ENCODE measurements at regions not wholly inside any gene's neighbourhood (a gene's known extent, or its start where the extent isn't known, plus 50 kb on each side); places are given as distances from the start of the nearest gene placed in this dataset.

DNA sequence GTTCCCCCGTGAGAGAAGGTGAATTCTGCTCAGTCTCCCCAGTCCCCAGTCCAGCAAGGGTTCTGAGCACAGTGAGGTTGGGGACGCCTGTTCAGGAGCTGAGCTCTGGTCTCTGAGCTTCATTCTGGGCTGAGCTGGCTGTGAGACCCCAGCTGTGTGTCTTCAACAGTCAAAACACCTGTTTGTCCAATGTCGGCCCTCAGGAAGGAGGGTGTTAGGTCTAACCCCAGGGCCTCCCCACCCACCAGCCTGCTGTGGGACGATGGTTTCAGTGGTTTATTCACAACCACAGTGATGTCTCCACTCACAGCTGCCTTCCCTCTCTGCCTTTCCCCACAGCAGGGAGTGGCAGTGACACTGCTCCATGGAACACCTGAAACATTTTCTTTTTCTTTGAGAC, 1282.9 kb downstream of the TBC1D22A start:
- DNase-seq = no peak

DNA sequence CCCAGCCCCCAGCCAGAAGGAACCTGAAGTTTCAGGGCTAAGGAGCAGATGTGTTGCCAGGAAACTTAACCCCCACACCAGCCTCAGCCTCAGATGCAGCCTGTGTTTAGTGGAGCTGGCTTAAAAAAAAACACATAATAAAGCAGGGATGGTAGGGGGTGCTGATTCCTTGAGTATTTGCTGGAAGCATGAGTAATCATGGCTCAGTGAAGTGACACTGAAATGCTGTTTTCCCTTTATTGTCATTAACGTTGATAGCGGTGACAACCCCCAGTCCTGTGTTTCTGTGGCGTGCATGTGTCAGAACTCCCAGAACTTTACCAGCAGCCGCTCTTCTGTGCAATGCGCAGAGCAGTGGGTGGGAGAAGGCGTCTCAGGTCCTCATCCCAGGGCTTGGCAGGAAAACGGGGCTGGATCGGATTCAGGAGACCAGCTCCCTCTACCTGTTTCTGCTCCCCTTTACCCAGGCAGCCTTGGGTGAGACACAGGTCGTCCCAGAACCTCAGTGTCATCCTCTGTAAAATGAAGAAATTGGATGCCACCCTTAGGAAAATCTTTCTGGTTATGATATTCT, 1282.1 kb downstream of the TBC1D22A start:
- no peak for DNase-seq

DNA sequence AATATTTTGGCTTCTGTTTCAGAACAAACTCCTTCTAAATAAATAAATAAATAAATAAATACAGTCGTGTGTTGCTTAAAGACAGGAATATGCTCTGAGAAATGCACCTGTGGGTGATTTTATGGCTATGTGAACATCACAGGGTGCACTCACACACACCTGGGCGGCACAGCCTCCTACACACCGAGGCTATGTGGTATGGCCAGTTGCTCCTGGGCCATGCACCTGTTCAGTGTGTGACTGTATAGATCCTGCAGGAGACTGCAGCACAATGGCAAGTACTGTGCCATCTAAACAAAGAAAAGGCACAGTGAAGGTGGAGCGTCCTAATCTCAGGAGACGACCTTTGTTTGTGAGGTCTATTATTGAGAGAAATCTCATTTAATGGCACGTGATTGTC, 1281.1 kb downstream of the TBC1D22A start:
- DNase-seq = no peak

DNA sequence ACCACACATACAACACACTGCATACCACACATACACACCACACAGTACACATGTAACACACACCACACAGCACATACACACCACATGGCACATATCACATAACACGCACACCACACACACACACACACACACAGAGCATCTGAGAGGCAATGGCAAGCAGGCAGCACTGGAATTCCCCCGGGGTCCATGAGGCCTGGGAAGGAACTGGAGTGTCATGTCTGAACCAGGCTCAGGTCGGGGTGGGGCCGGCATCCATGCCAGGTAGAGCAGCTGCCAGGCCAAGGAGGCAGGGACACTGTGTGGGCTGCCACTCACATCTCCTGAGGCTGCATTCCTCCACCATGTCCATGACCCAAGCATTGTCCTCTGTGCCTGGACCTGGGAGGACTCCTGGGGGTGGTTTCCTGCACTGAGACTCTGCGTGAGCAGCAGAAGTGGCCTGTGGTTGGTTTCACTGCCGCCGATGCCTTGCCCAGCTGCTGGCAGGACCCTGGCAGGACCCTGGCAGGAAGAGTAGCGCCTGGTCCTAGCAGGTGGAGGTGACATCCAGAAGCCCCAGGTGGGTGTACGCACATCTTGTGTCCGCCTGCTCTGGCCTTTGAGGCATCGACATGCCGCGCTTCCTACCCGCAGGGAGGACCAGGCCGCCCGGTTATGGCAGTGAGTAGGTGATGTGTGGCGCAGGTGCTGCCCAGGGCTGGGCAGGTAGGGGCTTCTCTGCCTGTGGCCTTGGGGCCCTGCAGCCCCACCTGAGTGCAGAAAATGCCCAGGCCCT, 1280.4 kb downstream of the TBC1D22A start:
- DNase-seq = no peak

DNA sequence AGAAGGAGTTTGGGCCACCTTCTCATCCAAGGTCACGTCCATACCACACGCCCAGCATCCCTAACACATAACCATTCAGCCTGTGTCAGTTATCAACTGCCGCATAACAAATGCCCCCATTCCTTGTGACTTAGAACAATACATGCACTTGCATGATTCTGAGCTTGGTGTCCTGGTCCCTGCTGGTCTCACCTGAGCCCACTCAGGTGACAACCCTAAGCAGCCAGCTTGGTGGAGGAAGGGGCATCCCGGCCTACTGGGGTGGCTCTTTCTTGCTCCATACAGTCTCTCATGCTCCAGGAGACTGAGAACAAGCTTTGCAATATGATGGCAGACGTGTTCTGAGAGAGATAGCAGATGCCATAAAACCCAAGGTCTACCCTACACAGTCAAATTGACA, 1276.9 kb downstream of the TBC1D22A start:
- DNase-seq = no peak

DNA sequence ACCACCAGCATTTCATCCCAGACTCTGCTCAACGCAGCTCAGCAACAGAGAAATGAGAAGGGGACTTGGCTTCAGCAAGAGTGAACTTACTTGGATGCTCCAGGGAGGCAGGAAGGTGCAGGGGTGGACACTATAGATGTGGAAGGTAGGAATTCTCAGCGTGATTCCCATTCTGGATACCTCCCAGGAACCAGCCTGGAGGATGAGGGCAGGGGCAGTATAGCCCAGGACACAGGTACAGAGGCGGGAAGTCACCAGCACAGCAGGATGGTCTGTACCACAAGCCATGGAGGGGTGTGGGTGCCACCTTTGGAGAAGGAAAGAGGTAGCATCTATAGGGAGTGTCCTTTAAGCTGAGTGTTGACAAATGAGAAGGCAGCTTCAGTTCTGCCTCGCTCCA, 1275.2 kb downstream of the TBC1D22A start:
- DNase-seq = no peak

DNA sequence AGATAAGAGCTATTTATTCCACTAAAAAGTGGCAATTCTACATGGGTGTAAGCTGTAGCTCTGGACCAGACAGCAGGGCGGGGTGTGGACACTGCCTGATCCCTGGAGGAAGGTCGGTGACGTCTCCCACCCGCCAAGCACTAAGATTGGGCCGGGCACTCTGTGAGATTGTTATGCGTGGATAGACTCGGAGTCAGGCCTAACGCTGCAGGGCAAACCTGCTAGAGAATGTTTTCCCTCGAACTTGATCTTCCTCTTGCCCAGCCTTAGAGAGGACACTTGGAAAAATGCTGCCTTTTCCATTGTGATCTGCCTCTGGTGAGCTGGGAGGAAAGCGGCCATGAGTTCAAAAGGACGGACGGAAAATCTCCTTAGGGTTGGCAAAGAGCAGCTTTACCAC, 1273.4 kb downstream of the TBC1D22A start:
- DNase-seq = no peak

DNA sequence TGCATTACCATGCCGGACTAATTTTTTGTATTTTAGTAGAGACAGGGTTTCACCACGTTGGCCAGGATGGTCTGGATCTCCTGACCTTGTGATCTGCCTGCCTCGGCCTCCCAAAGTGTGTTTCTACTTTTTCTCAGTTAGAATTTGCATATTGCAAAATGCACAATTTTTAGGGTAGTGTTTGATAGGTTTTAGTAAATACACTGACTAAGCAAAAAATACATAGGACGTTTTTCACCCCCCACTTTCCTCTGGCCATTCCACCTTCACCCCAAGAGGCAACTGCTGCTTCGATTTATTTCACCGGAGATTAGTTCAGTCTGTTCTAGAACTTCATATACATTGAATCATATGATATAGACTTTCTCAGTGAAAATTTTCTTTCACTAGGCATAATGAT, 1269.1 kb downstream of the TBC1D22A start:
- DNase-seq = no peak

DNA sequence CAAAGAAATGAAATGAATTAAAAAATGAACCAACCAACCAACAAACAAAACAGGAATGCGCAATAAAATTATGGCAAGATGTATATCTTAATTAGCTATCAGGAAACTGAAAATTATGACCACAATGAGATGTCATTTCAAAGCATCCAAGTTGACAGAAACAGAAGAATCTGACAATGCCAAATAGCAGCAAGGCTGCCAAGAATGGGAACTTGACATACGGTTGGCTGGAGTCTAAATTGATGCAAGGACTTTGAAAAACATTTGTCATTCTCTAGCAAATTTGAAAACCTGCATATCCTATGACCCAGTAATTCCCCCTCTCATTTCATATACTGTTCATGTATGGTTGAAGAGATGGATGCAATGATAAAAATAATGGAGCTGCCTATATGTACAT, 1262.6 kb downstream of the TBC1D22A start:
- no peak for DNase-seq

DNA sequence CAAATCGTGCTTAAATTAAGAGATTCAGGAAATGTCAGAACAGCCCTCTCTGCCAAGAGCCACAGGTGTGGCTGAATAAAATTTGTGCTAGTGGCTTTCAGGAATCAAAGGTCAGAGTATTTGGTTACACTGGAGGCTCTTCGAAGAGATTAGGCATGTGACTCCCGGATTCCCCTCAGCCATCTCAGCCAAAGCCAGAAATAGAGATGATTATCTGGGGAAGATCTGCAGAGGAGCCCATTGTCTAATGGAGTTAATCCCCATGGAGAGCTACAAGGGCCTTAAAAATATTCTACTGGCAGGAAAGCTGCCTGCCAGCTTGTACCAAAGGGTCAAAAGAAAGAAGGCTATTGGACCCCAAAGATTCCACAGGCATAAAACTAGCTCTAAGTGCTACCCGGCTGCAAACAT, 1259.5 kb downstream of the TBC1D22A start:
- no peak for DNase-seq

DNA sequence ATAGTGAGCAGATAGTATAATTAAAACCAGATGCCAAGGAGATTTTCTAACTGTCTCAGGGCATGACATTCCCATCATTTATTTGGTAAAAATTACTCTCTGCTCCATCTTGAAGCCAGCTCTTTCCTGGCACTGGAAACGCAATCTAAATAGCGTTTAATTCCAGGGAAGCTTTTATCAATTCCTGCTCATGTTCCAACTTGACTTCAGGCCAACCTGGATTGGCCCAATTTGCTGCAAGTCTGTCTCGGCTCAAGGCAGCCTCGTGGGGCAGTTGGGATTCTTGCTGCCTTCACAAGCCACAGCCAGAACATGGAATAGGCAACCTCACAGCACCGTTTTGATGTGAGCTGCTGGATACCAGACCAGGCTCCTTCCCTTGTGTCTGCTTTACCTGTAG, 1255.9 kb downstream of the TBC1D22A start:
- no peak for DNase-seq

DNA sequence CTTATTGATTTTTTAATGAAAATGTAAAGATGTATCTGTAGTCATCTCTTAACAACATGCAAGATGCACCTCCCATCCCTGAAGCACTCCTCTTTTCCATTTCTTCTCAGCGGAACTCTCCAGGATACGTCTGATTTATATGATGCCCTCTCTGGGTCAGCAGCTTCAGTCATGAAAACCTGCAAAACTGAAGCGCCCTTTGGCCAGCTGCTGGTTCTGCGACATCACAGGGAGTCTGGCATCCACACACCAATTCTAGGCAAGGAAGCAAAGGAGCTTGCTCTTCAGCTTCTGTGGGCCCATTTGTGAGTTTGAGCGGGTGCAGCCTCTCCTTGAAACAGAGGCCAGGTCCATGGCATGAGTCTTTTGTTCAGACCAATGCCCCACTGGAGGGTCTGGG, 1253.3 kb downstream of the TBC1D22A start:
- DNase-seq = no peak

DNA sequence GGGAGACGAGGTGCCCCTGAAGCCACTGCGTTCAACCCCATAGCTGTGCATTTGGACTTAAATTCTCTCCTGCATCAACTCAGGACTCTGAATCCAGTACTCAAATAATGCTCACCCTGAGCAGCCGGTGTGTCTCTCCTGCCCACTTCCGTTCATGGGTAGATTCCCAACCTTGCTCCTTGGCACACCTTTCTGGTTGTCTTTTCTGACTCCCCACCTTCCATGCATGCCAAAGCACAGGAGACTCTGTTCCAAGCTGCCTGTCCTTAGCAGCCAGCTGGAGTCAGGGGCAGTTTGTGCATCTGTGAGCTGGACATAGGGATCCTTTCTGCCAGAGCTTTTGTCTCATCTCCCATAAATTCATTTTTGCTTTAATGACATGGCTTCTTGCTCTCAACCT, 1242.5 kb downstream of the TBC1D22A start:
- DNase-seq = no peak

DNA sequence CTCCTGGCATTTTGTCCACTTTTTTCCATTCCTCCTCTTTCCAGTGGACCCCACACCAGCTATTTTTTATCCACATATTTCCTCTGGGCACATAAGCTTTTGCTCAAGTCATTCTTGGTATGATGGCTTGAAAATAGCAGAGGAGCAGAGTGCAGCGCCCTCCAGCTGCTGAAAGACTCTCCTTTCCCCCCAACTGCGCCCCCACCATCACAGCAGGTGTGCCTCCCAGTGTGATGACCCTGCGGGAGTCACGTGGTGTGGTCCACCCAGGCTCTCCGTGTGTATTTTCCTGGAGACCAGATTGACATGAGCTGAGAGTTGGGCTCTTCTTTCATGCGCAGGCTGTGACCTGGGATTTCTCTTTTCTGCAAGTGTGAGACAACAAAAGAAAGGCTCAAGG, 1241.6 kb downstream of the TBC1D22A start:
- DNase-seq = no peak

DNA sequence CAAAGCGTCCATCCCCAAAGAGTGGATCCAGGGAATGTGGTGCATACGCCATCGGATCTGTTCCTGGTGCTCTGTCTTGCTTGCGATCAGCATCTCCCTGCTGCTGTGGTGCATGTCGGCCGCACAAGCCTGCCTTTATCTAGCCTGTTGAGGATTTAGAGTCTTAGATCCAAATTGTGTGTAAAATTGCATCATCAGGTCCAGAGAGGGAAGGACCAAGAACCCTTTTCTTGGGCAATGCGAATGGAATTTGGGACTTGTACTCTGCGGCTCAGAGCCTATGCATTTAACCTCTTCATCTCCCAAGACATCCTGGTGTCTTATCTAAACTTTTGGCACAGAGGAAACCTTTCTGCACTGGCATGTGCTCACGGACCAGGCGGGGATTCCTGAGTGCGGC, 1238.7 kb downstream of the TBC1D22A start:
- no peak for DNase-seq

DNA sequence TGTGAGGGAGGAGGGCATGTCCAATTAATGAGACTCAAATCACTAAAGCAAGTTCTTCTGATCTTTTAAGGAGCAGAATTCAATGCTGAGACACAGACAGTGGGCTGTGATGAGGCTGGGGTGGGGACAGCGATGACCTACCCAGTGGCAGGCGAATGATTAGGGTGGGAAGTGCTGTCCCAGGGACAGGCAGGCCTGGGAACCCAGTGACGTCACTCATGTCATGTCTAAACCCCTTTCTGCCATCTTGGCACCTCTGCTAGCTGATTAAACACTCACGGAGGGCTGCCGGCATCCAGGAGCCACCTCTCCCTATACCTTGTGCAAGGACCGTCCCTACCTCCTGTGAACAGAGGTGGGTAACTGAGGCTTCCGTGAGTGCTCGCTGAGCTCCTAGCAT, 1235.2 kb downstream of the TBC1D22A start:
- DNase-seq = no peak

DNA sequence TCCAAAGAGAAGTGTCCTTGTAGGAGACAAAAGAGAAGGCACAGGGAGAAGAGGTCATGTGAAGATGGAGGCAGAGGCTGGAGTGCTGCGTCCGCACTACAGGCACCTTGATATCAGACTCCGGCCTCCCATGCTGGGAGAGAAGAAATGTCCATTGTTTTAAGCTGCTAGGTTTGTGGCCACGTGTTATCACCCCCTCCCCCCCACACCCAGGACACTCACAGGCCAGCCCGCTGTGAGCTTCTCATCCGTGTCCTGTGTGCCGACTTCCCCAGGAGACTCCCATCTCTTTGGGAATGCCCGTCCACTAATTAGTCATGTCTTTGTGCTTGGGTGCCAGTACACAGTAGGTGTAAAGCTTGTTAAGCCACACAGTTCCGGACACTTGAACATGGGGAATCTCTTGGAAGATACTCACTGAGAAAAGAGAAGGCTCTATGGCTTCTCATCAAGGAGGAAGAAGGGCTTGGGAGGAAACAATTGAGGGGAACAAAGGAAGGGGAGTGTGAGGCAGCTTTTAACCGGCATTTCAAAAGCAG, 1234.7 kb downstream of the TBC1D22A start:
- DNase-seq = no peak

DNA sequence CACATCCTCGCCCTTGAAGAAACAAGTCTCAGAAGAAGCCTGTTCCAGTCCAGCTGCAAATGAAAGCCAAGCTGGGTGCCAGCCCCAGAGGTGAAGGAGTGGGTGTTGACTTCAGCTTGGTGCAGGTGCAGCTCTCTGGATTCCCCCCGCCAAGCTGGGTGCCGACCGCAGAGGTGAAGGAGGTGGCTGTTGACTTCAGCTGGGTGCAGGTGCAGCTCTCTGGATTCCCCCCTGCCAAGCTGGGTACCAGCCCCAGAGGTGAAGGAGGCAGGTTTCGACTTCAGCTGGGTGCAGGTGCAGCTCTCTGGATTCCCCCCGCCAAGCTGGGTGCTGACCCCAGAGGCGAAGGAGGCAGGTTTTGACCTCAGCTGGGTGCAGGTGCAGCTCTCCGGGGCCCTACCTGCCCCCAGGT, 1234.0 kb downstream of the TBC1D22A start:
- DNase-seq = no peak

DNA sequence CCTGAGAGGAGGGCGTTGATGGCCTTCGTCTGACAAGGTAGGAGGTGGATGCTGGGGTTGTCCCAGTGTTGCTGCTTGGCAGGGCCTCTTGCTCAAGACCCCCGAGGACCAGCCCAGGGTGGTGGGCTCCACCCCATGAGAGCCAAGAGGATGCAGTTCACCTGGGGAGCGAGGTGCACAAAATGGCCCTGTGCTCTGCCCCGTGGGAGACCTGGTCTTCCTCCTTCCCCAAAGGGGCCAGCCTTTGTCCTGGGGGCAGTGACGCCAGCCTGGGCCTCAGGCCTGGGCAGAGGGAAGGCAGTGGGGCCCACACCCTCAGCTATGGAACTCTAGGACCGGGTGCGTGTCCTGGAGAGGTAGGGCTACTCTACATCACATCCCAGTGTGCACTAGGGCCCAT, 1233.3 kb downstream of the TBC1D22A start:
- DNase-seq = no peak

DNA sequence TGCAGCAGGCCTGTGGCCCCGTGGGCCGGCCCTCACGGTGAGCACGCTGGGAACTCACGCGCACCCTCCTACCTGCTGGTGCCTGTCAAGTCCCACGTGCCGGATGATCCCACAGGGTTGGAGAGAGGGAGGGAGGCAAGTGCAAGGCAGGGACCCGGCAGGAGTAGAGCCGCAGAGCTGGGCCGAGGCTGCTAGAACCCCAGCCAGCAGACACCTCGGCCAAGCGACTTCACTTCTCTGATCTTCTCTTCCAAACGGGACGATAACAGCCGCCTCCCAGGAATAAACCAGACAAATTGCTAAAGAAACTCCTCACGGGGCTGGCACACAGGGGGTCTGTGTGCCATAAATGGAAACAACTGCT, 1232.8 kb downstream of the TBC1D22A start:
- no peak for DNase-seq

DNA sequence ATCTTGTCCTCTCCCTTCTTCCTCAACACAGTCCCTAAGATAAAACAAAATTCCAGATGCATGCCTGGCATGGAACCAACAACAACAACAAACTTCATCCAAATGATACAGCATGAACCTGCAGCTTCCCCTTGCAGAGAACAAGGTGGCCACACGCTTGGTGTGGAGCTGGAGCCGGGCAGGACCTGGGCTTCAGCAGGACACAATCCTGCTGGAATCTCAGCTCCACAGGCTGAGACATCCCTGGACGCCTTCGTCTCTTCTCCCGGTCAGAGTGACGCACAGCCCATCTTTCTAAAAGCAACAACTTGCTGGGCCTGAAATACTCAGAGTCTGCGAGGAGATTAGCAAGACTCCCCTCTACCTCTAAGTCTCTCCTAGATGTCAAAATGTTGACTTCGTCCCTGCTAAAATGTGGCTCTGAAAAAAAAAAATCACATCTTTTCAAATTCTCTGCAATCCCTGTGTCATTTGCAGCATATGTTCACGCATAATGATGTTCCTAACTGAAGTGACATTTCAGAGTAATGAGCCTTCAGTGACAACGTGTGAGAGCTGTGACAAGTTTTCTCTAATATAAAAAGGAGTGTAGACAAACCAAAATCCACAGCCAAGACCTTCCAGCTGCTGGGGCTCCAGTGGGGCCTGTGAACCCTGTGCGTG, 1232.3 kb downstream of the TBC1D22A start:
- no peak for DNase-seq

DNA sequence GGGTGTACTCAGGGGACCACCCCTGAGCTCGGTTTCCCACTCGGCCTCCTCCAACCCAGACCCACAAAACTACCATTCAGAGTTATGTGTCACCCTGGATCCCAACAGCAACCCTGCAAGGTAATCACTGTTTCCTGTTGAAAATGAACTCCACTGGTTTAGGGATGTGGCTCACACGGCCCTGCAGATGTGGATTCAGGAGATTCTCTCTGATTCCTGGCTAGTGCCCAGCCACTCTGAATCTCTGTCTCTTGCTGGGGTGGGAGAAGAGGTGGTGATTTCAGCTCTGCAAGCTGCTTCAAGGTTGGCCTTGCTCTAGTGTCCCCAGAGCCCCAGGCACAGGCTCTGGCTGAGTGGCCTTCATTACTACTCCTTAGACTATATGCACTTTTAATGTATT, 1231.6 kb downstream of the TBC1D22A start:
- no peak for DNase-seq

DNA sequence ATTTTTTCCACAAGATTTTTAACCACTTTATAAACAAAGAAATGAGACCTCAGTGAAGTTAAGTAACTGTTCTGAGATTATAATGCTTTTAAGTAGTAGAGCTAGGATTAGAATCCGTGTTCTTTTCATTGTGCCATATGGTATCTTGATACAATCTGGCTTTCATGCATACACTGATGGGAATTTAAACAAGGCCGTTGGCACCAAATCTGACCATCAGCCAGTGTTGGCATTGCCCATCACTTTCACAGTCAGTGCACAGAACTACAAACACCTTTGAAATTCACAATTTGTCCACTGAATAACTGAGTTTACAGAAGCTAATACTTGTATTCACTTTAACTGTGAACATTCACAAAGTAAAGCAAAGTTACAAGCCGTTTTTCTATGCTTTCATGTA, 1228.0 kb downstream of the TBC1D22A start:
- DNase-seq = no peak

DNA sequence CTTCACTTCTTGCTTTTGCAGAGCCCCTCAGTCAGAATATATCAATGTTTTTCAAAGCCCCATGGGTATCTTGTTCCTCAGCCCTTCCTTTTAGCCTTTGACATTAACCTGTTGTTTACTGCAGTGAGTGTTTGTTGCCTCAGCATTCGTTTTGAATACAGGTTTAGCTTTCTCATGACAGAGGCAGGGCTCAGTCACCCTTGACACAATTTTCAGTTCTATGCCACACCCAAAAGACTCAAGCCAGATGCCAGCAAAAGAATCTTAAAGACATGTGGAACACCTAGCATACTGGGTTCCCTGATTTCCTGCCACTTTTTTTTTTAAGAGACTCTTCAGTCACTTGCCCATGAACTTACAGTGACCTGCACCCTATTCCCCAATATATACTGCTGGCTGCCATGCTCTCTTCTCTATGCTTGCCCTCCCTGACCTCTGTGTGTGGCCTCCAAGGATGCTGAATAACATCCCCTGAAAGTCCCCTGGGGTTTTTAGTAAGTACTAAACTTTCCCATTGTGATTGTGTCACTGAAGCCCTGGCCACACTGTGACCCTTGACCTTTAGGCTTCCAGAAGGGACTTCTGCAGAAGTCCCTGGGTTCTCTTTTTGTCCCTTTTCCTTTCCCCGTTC, 1225.5 kb downstream of the TBC1D22A start:
- no peak for DNase-seq

All from inflammatory macrophage treated with lipopolysaccharide for 1 hour (primary cell).